Ascending aorta (tissue), 2 donors: ENCODE measurements at regions not wholly inside any gene's neighbourhood (a gene's known extent, or its start where the extent isn't known, plus 50 kb on each side); places are given as distances from the start of the nearest gene placed in this dataset.
A peak's percentile ranks its signal among the peaks of the same experiment; 100 is the strongest.

Source experiments
- DNase-seq, 2 donors: peaks; one replicate each; pipeline ENCODE4 v3.0.0-alpha.2; 2019; ENCODE audit warnings: low spot score in 2 of 2
- H3K27ac ChIP-seq, 2 donors: fragments of 200-600 bp; sonication (generic); one replicate each; pipeline ENCODE4 v1.5.1; 2016 to 2017; ENCODE audit warnings: mild to moderate bottlenecking in 1 of 2
- H3K27me3 ChIP-seq: fragments of 200-600 bp; sonication (generic); one replicate; pipeline ENCODE4 v1.5.1; 2017
- H3K36me3 ChIP-seq, 2 donors: fragments of 200-600 bp; sonication (generic); one replicate each; pipeline ENCODE4 v1.5.1; 2016
- H3K4me1 ChIP-seq, 2 donors: fragments of 200-600 bp; sonication (generic); one replicate each; pipeline ENCODE4 v1.5.1; 2016 to 2017; ENCODE audit warnings: mild to moderate bottlenecking in 1 of 2
- H3K4me3 ChIP-seq, 2 donors: fragments of 200-600 bp; sonication (generic); one replicate each; pipeline ENCODE4 v1.5.1; 2016 to 2017; ENCODE audit warnings: mild to moderate bottlenecking in 1 of 2
- H3K9me3 ChIP-seq, 2 donors: fragments of 200-600 bp; sonication (generic); one replicate each; pipeline ENCODE4 v1.5.1; 2016
- intact Hi-C: fragments of 100-400 bp; cut with DNase I; formaldehyde crosslinking; loops from one replicate; pipeline ENCODE4 v1.15.1; 2023
- TF ChIP-seq, protein P1 (sequence below), 3 experiments: fragments of 200-600 bp in 2 of 3; fragments of 450-650 bp in 1 of 3; sonication (generic) in 2 of 3; IDR thresholded peaks; one replicate each; pipeline ENCODE4 v1.5.1; 2016 to 2019; ENCODE audit warnings: antibody characterized with exemption in 3 of 3, mild to moderate bottlenecking in 1 of 3, moderate library complexity in 1 of 3

DNA sequence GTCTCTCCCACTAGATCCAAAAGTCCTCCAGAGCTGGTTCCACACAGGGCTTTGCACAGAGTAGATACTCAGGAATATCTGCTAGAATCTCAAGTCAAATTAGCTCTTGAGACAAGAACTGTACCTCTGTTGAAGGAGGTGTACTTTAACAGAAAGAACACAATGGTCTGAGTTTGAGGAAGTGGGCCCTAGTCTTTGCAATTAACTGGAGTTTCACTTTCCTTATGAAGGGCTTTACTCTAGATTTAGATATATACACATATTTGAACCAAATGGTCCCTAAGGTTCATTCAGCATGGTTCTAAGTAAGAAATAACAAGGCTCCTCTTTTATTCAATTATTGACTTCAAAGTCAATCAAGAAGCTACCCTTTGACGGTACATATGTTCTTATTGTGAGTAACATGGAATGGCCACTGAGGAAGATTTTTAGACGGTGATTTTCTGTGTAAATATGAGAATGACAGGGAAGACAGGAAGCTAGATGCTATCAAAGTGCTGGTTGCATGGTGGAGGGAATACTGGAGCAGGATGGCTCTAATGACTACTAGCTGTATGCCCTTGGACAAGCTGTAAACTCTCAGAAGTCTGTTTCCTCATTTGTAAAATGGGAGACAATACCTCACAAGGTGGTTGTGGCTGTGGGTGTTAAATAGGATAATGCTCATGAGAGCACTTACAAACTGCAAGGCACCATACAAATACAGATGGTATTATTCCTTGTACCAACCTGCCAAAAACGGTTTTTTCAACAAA lies 73.5 kb upstream of the SERTAD2 start:
- no peak for DNase-seq
- H3K27ac ChIP-seq = no peak overlapping the region
- intact Hi-C loops = no loop called here
- TF ChIP-seq, protein P1, sequence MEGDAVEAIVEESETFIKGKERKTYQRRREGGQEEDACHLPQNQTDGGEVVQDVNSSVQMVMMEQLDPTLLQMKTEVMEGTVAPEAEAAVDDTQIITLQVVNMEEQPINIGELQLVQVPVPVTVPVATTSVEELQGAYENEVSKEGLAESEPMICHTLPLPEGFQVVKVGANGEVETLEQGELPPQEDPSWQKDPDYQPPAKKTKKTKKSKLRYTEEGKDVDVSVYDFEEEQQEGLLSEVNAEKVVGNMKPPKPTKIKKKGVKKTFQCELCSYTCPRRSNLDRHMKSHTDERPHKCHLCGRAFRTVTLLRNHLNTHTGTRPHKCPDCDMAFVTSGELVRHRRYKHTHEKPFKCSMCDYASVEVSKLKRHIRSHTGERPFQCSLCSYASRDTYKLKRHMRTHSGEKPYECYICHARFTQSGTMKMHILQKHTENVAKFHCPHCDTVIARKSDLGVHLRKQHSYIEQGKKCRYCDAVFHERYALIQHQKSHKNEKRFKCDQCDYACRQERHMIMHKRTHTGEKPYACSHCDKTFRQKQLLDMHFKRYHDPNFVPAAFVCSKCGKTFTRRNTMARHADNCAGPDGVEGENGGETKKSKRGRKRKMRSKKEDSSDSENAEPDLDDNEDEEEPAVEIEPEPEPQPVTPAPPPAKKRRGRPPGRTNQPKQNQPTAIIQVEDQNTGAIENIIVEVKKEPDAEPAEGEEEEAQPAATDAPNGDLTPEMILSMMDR (IDR thresholded peaks at IDR 0.05) = no peak
- no peaks in the 10 kb centered on the region for H3K36me3 ChIP-seq
- H3K27me3 ChIP-seq = no peaks in the 10 kb centered on the region
- H3K4me1 ChIP-seq = peaks cover 0 to 14% of the 10 kb centered on the region in 2 donors
- no peak overlapping the region for H3K4me3 ChIP-seq
- no peaks in the 10 kb centered on the region for H3K9me3 ChIP-seq

DNA sequence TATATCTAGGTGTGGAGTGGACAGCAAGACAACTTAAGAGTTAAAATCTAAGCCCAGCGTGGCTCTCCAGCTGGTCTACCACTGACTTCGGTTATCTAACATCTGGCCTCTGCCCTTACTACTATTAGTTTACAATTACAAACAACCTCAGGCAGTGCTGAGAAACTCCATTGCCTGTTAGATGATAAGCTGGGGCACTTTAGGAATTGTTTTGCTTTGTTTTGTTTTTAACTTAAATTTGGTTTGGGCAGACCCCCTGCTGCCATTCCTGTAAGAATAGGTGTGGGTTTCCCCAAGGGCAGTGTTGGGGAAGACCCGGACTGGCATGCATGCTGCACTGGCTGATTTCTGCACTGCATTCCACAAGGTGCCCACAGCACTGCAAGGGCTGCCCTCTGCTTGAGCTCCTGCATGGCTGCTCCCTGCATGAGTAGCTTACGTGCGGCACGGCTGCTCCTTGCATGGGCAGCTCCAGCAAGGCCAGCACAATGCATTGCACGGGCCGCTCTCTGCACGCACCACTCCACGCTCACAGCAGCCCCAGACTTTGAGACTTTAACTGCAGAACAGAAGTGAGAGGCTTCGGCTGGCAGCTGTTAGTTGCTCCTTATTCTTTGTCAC lies 74.2 kb upstream of the SERTAD2 start:
- H3K4me1 ChIP-seq = peaks cover 0 to 14% of the 10 kb centered on the region in 2 donors
- H3K4me3 ChIP-seq = no peak overlapping the region
- H3K9me3 ChIP-seq = no peaks in the 10 kb centered on the region
- intact Hi-C loops = no loop called here
- no peaks in the 10 kb centered on the region for H3K27me3 ChIP-seq
- no peak overlapping the region for H3K27ac ChIP-seq
- TF ChIP-seq, protein P1 (IDR thresholded peaks at IDR 0.05) = no peak
- DNase-seq = no peak
- no peaks in the 10 kb centered on the region for H3K36me3 ChIP-seq

DNA sequence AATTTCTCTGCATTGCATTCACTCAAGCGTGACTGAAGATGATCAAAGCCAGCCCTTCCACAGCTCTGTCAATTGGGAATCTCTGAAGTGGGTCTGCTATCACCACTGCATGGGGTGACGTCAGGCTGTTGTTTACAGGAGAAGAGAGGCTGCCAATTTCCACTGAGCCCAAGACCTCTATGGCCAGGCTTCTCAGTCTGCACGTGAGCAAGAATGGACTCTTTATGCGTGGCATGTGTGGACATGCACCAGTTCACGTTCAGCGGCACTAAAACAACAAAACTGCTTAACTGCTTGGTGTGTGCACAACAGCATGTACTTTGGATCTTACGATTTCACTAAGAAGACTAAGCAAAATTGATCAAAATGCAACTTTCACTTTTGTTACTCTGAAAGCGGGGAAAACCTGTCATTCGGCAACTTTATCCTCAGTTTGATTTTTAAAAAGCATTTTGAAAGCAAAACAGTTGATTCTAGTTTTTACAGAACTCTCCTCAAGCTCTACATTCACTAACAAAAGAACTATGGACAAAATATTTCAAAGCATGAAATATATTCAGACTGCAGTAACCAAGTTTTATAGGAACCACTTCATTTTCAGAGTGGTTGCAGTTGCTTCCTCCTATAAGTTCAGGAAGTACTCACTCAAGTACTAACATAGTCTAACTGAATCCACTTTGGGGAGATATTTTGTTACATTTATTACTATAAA lies 77.0 kb upstream of the SERTAD2 start:
- TF ChIP-seq, protein P1 (IDR thresholded peaks at IDR 0.05) = no peak
- no peaks in the 10 kb centered on the region for H3K27me3 ChIP-seq
- intact Hi-C loops = no loop called here
- peak; percentile 38 to 80 for DNase-seq
- H3K36me3 ChIP-seq = no peaks in the 10 kb centered on the region
- peak overlapping the region; percentile 60 to 63 for H3K27ac ChIP-seq
- H3K9me3 ChIP-seq = no peaks in the 10 kb centered on the region
- H3K4me3 ChIP-seq = peak overlapping the region; percentile 50 to 59
- H3K4me1 ChIP-seq = peaks cover 3 to 14% of the 10 kb centered on the region in 2 donors

DNA sequence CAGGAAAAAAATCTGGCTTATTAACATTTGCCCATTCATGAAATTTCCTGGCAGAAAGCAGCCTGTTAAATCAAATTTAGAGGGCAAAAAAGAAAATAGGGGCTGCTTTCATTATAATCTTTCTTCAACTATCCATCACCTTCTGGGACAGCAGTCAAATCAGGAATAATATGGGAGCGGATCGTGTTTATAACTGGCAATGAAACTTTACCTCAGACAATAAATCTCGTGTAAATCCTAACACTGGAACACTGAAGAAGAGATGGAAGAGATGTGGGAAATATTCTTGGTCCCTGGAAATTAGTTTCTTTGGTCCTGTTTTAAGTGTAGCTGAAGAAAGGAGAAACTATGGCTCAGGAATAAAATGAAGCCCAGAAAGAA lies 77.5 kb upstream of the SERTAD2 start:
- Histone ChIP-seq H3K36me3 (no peaks in the 10 kb centered on the region), H3K4me1 (peaks cover 3 to 14% of the 10 kb centered on the region in 2 donors), H3K4me3 (peak overlapping the region; percentile 50 to 59), H3K27me3 (no peaks in the 10 kb centered on the region), H3K27ac (peak overlapping the region; percentile 60 to 63), H3K9me3 (no peaks in the 10 kb centered on the region)
- DNase-seq = no peak
- intact Hi-C loops = no loop called here
- TF ChIP-seq, protein P1 (IDR thresholded peaks at IDR 0.05) = no peak

DNA sequence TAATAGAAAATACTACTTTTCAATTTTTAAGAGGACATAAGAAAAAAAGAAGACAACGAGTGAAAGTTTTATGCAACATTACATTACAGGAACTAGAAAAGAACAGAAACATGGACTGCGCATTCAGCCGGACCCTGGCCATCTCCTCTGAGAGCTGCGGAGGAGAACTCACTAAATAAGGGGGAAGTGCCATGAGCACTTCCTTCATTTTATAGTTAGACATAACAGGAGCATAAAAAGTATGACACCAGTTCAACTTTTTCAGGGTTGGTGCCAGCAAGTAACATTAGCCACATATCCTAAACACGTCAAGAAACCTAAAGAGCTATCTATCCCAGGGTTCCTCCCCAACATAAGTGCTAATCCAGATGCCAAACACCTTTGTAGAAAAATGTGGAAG lies 78.0 kb upstream of the SERTAD2 start:
- TF ChIP-seq, protein P1 (IDR thresholded peaks at IDR 0.05) = no peak
- H3K36me3 ChIP-seq = no peaks in the 10 kb centered on the region
- peak overlapping the region; percentile 60 to 63 for H3K27ac ChIP-seq
- intact Hi-C loops = no loop called here
- H3K9me3 ChIP-seq = no peaks in the 10 kb centered on the region
- H3K27me3 ChIP-seq = no peaks in the 10 kb centered on the region
- no peak overlapping the region for H3K4me3 ChIP-seq
- peaks cover 3 to 14% of the 10 kb centered on the region in 2 donors for H3K4me1 ChIP-seq
- no peak for DNase-seq
